ENCODE measurements at regions not wholly inside any gene's neighbourhood (a gene's known extent, or its start where the extent isn't known, plus 50 kb on each side); places are given as distances from the start of the nearest gene placed in this dataset.

- TF ChIP-seq ZNF362 (tag by site-specific recombination; IDR thresholded peaks at IDR 0.05): no peak
Measured at GRCh38 chr13:59304596-59304995, 859.1 kb downstream of the DIAPH3 start (continued).

GRCh38 chr13:59305896-59306295, 857.8 kb downstream of the DIAPH3 start:
- H3K4me3 ChIP-seq (ENCODE audit: low read depth, low read length): no peak overlapping the region
- H3K9me3 ChIP-seq (ENCODE audit: control insufficient read depth, insufficient read depth, low read depth, low read length): no peaks in the 10 kb centered on the region
- no peaks in the 10 kb centered on the region for H3K36me3 ChIP-seq (ENCODE audit: control insufficient read depth in 2 of 2, insufficient read depth in 1 of 2, low read length in 2 of 2)
- no peak for TF ChIP-seq SP3 (tag by site-specific recombination; IDR thresholded peaks at IDR 0.05)
- TF ChIP-seq, protein P1, sequence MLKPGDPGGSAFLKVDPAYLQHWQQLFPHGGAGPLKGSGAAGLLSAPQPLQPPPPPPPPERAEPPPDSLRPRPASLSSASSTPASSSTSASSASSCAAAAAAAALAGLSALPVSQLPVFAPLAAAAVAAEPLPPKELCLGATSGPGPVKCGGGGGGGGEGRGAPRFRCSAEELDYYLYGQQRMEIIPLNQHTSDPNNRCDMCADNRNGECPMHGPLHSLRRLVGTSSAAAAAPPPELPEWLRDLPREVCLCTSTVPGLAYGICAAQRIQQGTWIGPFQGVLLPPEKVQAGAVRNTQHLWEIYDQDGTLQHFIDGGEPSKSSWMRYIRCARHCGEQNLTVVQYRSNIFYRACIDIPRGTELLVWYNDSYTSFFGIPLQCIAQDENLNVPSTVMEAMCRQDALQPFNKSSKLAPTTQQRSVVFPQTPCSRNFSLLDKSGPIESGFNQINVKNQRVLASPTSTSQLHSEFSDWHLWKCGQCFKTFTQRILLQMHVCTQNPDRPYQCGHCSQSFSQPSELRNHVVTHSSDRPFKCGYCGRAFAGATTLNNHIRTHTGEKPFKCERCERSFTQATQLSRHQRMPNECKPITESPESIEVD (tag by site-specific recombination; IDR thresholded peaks at IDR 0.05): no peak
- no peak for TF ChIP-seq ZNF560 (tag by site-specific recombination; IDR thresholded peaks at IDR 0.05; ENCODE audit: borderline replicate concordance)
- no peak for TF ChIP-seq ZNF248 (tag by site-specific recombination; IDR thresholded peaks at IDR 0.05)
- TF ChIP-seq KLF7 (tag by site-specific recombination; IDR thresholded peaks at IDR 0.05; ENCODE audit: borderline replicate concordance): no peak
- TF ChIP-seq ZNF202 (tag by site-specific recombination; IDR thresholded peaks at IDR 0.05; ENCODE audit: borderline replicate concordance): no peak
- H3K27ac ChIP-seq (ENCODE audit: extremely low read depth, low read depth, low read length): no peak overlapping the region
- ChIA-PET CTCF (interaction anchor here (0.8 kb wide), 1 partner anchor 13 kb away, joined by 3 read pairs; no protein-coding TSS in a partner anchor), POLR2A (no interaction called here)
- H3K4me1 ChIP-seq (ENCODE audit: control insufficient read depth, insufficient read depth, low read length): no peaks in the 10 kb centered on the region

DNA sequence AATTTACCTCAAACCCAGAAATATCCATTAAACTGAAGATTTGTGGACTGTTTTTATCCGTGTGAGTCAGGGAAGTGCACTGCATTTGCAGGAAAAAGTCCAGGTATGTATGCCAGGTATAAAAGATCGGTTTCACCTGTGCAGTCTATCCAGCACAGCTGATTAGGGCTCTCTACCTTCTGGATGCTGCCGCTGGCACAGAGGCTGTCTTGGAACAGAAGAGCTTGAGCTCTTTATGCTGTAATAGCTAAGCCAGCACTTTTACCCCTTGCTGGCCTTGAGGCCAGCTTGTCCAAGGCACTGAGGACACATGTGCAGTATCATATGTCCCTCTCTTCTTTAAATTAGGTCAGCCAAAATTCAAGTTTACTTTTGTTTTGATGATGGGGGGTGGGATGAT, 851.0 kb downstream of the DIAPH3 start:
- no peak overlapping the region for H3K4me3 ChIP-seq (ENCODE audit: low read depth, low read length)
- ChIA-PET POLR2A (no interaction called here), CTCF (interaction anchor here (0.6 kb wide), 1 partner anchor 20 kb away, joined by 3 read pairs; no protein-coding TSS in a partner anchor)
- H3K9me3 ChIP-seq (ENCODE audit: control insufficient read depth, insufficient read depth, low read depth, low read length): no peaks in the 10 kb centered on the region
- no peaks in the 10 kb centered on the region for H3K36me3 ChIP-seq (ENCODE audit: control insufficient read depth in 2 of 2, insufficient read depth in 1 of 2, low read length in 2 of 2)
- H3K4me1 ChIP-seq (ENCODE audit: control insufficient read depth, insufficient read depth, low read length): no peaks in the 10 kb centered on the region
- H3K27ac ChIP-seq (ENCODE audit: extremely low read depth, low read depth, low read length): no peak overlapping the region
- TF ChIP-seq, protein P2, sequence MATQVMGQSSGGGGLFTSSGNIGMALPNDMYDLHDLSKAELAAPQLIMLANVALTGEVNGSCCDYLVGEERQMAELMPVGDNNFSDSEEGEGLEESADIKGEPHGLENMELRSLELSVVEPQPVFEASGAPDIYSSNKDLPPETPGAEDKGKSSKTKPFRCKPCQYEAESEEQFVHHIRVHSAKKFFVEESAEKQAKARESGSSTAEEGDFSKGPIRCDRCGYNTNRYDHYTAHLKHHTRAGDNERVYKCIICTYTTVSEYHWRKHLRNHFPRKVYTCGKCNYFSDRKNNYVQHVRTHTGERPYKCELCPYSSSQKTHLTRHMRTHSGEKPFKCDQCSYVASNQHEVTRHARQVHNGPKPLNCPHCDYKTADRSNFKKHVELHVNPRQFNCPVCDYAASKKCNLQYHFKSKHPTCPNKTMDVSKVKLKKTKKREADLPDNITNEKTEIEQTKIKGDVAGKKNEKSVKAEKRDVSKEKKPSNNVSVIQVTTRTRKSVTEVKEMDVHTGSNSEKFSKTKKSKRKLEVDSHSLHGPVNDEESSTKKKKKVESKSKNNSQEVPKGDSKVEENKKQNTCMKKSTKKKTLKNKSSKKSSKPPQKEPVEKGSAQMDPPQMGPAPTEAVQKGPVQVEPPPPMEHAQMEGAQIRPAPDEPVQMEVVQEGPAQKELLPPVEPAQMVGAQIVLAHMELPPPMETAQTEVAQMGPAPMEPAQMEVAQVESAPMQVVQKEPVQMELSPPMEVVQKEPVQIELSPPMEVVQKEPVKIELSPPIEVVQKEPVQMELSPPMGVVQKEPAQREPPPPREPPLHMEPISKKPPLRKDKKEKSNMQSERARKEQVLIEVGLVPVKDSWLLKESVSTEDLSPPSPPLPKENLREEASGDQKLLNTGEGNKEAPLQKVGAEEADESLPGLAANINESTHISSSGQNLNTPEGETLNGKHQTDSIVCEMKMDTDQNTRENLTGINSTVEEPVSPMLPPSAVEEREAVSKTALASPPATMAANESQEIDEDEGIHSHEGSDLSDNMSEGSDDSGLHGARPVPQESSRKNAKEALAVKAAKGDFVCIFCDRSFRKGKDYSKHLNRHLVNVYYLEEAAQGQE (tag by site-specific recombination; IDR thresholded peaks at IDR 0.05): no peak
- no peak for TF ChIP-seq ZNF416 (tag by site-specific recombination; IDR thresholded peaks at IDR 0.05)
- no peak for TF ChIP-seq ZNF169 (tag by site-specific recombination; IDR thresholded peaks at IDR 0.05)
- TF ChIP-seq ZNF548 (tag by site-specific recombination; IDR thresholded peaks at IDR 0.05): no peak
- TF ChIP-seq ZNF624 (tag by site-specific recombination; IDR thresholded peaks at IDR 0.05): no peak
- TF ChIP-seq ELK4 (IDR thresholded peaks at IDR 0.05; ENCODE audit: borderline replicate concordance, low read depth, low read length): no peak
- TF ChIP-seq ZNF555 (tag by site-specific recombination; conservative IDR thresholded peaks at IDR 0.05): no peak
- TF ChIP-seq ZBTB48 (tag by site-specific recombination; IDR thresholded peaks at IDR 0.05): no peak
- TF ChIP-seq ZNF341 (tag by site-specific recombination; IDR thresholded peaks at IDR 0.05; ENCODE audit: low read depth): no peak
- no peak for TF ChIP-seq KLF17 (tag by site-specific recombination; IDR thresholded peaks at IDR 0.05)
- no peak for TF ChIP-seq ZNF501 (tag by site-specific recombination; IDR thresholded peaks at IDR 0.05)
- TF ChIP-seq KLF10 (tag by site-specific recombination; IDR thresholded peaks at IDR 0.05): no peak
- no peak for TF ChIP-seq ZNF785 (tag by site-specific recombination; IDR thresholded peaks at IDR 0.05)
- no peak for TF ChIP-seq ZBTB7A (tag by site-specific recombination; IDR thresholded peaks at IDR 0.05; ENCODE audit: low read depth)
- TF ChIP-seq ZNF777 (tag by site-specific recombination; IDR thresholded peaks at IDR 0.05; ENCODE audit: borderline replicate concordance): no peak
- no peak for TF ChIP-seq ZNF324 (tag by site-specific recombination; IDR thresholded peaks at IDR 0.05)

Data from HEK293 (cell line).